ENCODE measurements at regions not wholly inside any gene's neighbourhood (a gene's known extent, or its start where the extent isn't known, plus 50 kb on each side); places are given as distances from the start of the nearest gene placed in this dataset.

GRCh38 chr7:42527004-42527403, 290.0 kb upstream of the GLI3 start:
- no peak for TF ChIP-seq CTCF (IDR thresholded peaks at IDR 0.05; ENCODE audit: insufficient read depth, low read length, poor library complexity, severe bottlenecking)
- no peak for DNase-seq (ENCODE audit: low read depth)
- no peak overlapping the region for H3K4me3 ChIP-seq (ENCODE audit: low read depth, low read length)
- no peaks in the 10 kb centered on the region for H3K36me3 ChIP-seq (ENCODE audit: control insufficient read depth, insufficient read depth, low read length)
- no peaks in the 10 kb centered on the region for H3K27me3 ChIP-seq (ENCODE audit: control insufficient read depth, insufficient read depth, low read length)

GRCh38 chr7:42522227-42522991, 285.4 kb upstream of the GLI3 start:
- no peak for DNase-seq (ENCODE audit: low read depth)
- H3K27me3 ChIP-seq (ENCODE audit: control insufficient read depth, insufficient read depth, low read length) = no peaks in the 10 kb centered on the region
- no peak overlapping the region for H3K4me3 ChIP-seq (ENCODE audit: low read depth, low read length)
- no peak for TF ChIP-seq CTCF (IDR thresholded peaks at IDR 0.05; ENCODE audit: insufficient read depth, low read length, poor library complexity, severe bottlenecking)
- H3K36me3 ChIP-seq (ENCODE audit: control insufficient read depth, insufficient read depth, low read length) = no peaks in the 10 kb centered on the region

DNA sequence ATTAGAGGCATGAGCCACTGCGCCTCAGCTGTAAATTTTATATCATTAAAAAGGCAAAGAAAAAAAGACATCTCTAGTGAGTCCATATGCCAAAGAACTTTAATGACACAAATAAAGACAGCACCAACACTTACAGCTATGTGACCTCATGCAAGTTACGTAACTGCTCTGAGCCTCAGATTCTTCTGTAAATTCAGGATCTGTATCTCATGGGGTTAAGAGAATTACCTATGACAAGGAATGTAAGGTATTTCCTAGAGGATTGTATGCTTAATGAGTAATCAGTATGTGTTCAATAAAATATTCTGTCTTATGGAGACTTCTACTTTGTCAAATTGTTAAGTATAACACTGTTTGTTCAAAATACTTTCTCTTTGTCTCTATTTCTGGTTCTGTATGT, 274.0 kb upstream of the GLI3 start:
- no peaks in the 10 kb centered on the region for H3K36me3 ChIP-seq (ENCODE audit: control insufficient read depth, insufficient read depth, low read length)
- no peak for TF ChIP-seq CTCF (IDR thresholded peaks at IDR 0.05; ENCODE audit: insufficient read depth, low read length, poor library complexity, severe bottlenecking)
- DNase-seq (ENCODE audit: low read depth) = no peak
- no peaks in the 10 kb centered on the region for H3K27me3 ChIP-seq (ENCODE audit: control insufficient read depth, insufficient read depth, low read length)
- H3K4me3 ChIP-seq (ENCODE audit: low read depth, low read length) = no peak overlapping the region

- Histone ChIP-seq H3K36me3 (ENCODE audit: control insufficient read depth, insufficient read depth, low read length) (no peaks in the 10 kb centered on the region), H3K27me3 (ENCODE audit: control insufficient read depth, insufficient read depth, low read length) (no peaks in the 10 kb centered on the region), H3K4me3 (ENCODE audit: low read depth, low read length) (no peak overlapping the region)
- TF ChIP-seq CTCF (IDR thresholded peaks at IDR 0.05; ENCODE audit: insufficient read depth, low read length, poor library complexity, severe bottlenecking) = no peak
- DNase-seq (ENCODE audit: low read depth) = no peak
Measured at GRCh38 chr7:42506097-42506496, 269.1 kb upstream of the GLI3 start.

- no peaks in the 10 kb centered on the region for H3K27me3 ChIP-seq (ENCODE audit: control insufficient read depth, insufficient read depth, low read length)
- TF ChIP-seq CTCF (IDR thresholded peaks at IDR 0.05; ENCODE audit: insufficient read depth, low read length, poor library complexity, severe bottlenecking) = no peak
- DNase-seq (ENCODE audit: low read depth) = no peak
- H3K4me3 ChIP-seq (ENCODE audit: low read depth, low read length) = no peak overlapping the region
- no peaks in the 10 kb centered on the region for H3K36me3 ChIP-seq (ENCODE audit: control insufficient read depth, insufficient read depth, low read length)
Measured at GRCh38 chr7:42502022-42502421, 265.0 kb upstream of the GLI3 start.

GRCh38 chr7:42495256-42495655, 258.2 kb upstream of the GLI3 start:
- no peak overlapping the region for H3K4me3 ChIP-seq (ENCODE audit: low read depth, low read length)
- no peaks in the 10 kb centered on the region for H3K27me3 ChIP-seq (ENCODE audit: control insufficient read depth, insufficient read depth, low read length)
- no peaks in the 10 kb centered on the region for H3K36me3 ChIP-seq (ENCODE audit: control insufficient read depth, insufficient read depth, low read length)
- no peak for DNase-seq (ENCODE audit: low read depth)
- TF ChIP-seq CTCF (IDR thresholded peaks at IDR 0.05; ENCODE audit: insufficient read depth, low read length, poor library complexity, severe bottlenecking) = no peak

All from kidney epithelial cell (primary cell).